Fibroblast of pulmonary artery (primary cell): ENCODE measurements at regions not wholly inside any gene's neighbourhood (a gene's known extent, or its start where the extent isn't known, plus 50 kb on each side); places are given as distances from the start of the nearest gene placed in this dataset.

Experiments
- DNase-seq: peaks from one replicate; pipeline ENCODE4 v3.0.0-alpha.2; 2010; ENCODE audit warnings: low read depth
- H3K4me3 ChIP-seq: replicated peaks from 2 replicates; pipeline ENCODE4 v1.5.1; 2011; ENCODE audit warnings: low read depth, mild to moderate bottlenecking, control low read depth, low read length, moderate library complexity
- TF ChIP-seq, protein P1 (sequence below): IDR thresholded peaks from 2 replicates; pipeline ENCODE4 v1.5.1; 2011; ENCODE audit warnings: mild to moderate bottlenecking, control low read depth, low read length, inconsistent platforms; ENCODE audit errors: missing control alignments

GRCh38 chr12:116628450-116628793, 69.2 kb downstream of the MAP1LC3B2 start:
- DNase-seq: no peak
- H3K4me3 ChIP-seq: no peak overlapping the region
- TF ChIP-seq, protein P1, sequence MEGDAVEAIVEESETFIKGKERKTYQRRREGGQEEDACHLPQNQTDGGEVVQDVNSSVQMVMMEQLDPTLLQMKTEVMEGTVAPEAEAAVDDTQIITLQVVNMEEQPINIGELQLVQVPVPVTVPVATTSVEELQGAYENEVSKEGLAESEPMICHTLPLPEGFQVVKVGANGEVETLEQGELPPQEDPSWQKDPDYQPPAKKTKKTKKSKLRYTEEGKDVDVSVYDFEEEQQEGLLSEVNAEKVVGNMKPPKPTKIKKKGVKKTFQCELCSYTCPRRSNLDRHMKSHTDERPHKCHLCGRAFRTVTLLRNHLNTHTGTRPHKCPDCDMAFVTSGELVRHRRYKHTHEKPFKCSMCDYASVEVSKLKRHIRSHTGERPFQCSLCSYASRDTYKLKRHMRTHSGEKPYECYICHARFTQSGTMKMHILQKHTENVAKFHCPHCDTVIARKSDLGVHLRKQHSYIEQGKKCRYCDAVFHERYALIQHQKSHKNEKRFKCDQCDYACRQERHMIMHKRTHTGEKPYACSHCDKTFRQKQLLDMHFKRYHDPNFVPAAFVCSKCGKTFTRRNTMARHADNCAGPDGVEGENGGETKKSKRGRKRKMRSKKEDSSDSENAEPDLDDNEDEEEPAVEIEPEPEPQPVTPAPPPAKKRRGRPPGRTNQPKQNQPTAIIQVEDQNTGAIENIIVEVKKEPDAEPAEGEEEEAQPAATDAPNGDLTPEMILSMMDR: no peak
